Thoracic aorta (tissue), 2 donors: ENCODE measurements at regions not wholly inside any gene's neighbourhood (a gene's known extent, or its start where the extent isn't known, plus 50 kb on each side); places are given as distances from the start of the nearest gene placed in this dataset.

ENCODE experiments used
- ATAC-seq: fragments of 150-250 bp; one replicate; pipeline ENCODE4 v1.8.0; 2017; ENCODE audit warnings: low read depth; ENCODE audit not compliant: insufficient number of reproducible peaks, low FRiP score
- DNase-seq: peaks from one replicate; pipeline ENCODE4 v3.0.0-alpha.2; 2020; ENCODE audit warnings: low spot score
- H3K27ac ChIP-seq, 2 donors: fragments of 200-600 bp; sonication (generic); 1 replicate in 1 of 2; 2 replicates in 1 of 2; pipeline ENCODE4 v1.5.1; 2016; ENCODE audit warnings: mild to moderate bottlenecking in 2 of 2, moderate library complexity in 2 of 2
- H3K27me3 ChIP-seq: fragments of 200-600 bp; sonication (generic); replicated peaks from 2 replicates; pipeline ENCODE4 v1.6.0; 2016; ENCODE audit warnings: mild to moderate bottlenecking; ENCODE audit not compliant: insufficient read depth
- H3K36me3 ChIP-seq: fragments of 200-600 bp; sonication (generic); one replicate; pipeline ENCODE4 v1.5.1; 2016
- H3K4me1 ChIP-seq, 2 donors: fragments of 200-600 bp; sonication (generic); 1 replicate in 1 of 2; 2 replicates in 1 of 2; pipeline versions ENCODE4 v1.5.1 to v1.6.0; 2016; ENCODE audit warnings: low read depth in 2 of 2, mild to moderate bottlenecking in 1 of 2; ENCODE audit not compliant: control insufficient read depth in 1 of 2
- H3K4me3 ChIP-seq: fragments of 200-600 bp; sonication (generic); 2 replicates; pipeline ENCODE4 v1.5.1; 2016; ENCODE audit warnings: mild to moderate bottlenecking
- H3K9me3 ChIP-seq: fragments of 200-600 bp; sonication (generic); 2 replicates; pipeline ENCODE4 v1.5.1; 2016
- CTCF ChIP-seq: fragments of 200-600 bp; sonication (generic); IDR thresholded peaks from one replicate; pipeline ENCODE4 v1.5.1; 2019; ENCODE audit warnings: antibody characterized with exemption

GRCh38 chr10:2680821-2681220 lies 386.5 kb upstream of the PFKP start:
- Histone ChIP-seq H3K4me3 (no peak overlapping the region), H3K4me1 (no peaks in the 10 kb centered on the region), H3K27ac (no peak overlapping the region), H3K27me3 (no peaks in the 10 kb centered on the region), H3K36me3 (no peaks in the 10 kb centered on the region), H3K9me3 (no peaks in the 10 kb centered on the region)
- ATAC-seq, result no peak
- no peak for DNase-seq
- no peak for TF ChIP-seq CTCF

- H3K4me1 ChIP-seq, result no peaks in the 10 kb centered on the region
- DNase-seq, result no peak
- no peak overlapping the region for H3K27ac ChIP-seq
- ATAC-seq, result no peak
- no peaks in the 10 kb centered on the region for H3K36me3 ChIP-seq
- H3K4me3 ChIP-seq, result no peak overlapping the region
- no peaks in the 10 kb centered on the region for H3K9me3 ChIP-seq
- H3K27me3 ChIP-seq, result no peaks in the 10 kb centered on the region
- TF ChIP-seq CTCF, result no peak
These were observed 387.7 kb upstream of the PFKP start for GRCh38 chr10:2679646-2680045.

- H3K27ac ChIP-seq, result no peak overlapping the region
- TF ChIP-seq CTCF, result no peak
- DNase-seq, result no peak
- H3K4me1 ChIP-seq, result no peaks in the 10 kb centered on the region
- H3K36me3 ChIP-seq, result no peaks in the 10 kb centered on the region
- H3K4me3 ChIP-seq, result no peak overlapping the region
- ATAC-seq, result no peak
- H3K27me3 ChIP-seq, result no peaks in the 10 kb centered on the region
- no peaks in the 10 kb centered on the region for H3K9me3 ChIP-seq
These were observed 390.9 kb upstream of the PFKP start for GRCh38 chr10:2676455-2676854.

- Histone ChIP-seq H3K9me3 (no peaks in the 10 kb centered on the region), H3K27ac (no peak overlapping the region), H3K4me3 (no peak overlapping the region), H3K4me1 (no peaks in the 10 kb centered on the region), H3K27me3 (no peaks in the 10 kb centered on the region), H3K36me3 (no peaks in the 10 kb centered on the region)
- DNase-seq (no peak), ATAC-seq (no peak)
- no peak for TF ChIP-seq CTCF
These were observed 392.9 kb upstream of the PFKP start for GRCh38 chr10:2674451-2674850.

- Histone ChIP-seq H3K4me1 (no peaks in the 10 kb centered on the region), H3K27me3 (no peaks in the 10 kb centered on the region), H3K27ac (no peak overlapping the region), H3K9me3 (no peaks in the 10 kb centered on the region), H3K4me3 (no peak overlapping the region), H3K36me3 (no peaks in the 10 kb centered on the region)
- no peak for TF ChIP-seq CTCF
- no peak for ATAC-seq
- DNase-seq, result no peak
These were observed 396.5 kb upstream of the PFKP start for GRCh38 chr10:2670864-2671263.
